Caco-2 (cell line): ENCODE measurements at regions not wholly inside any gene's neighbourhood (a gene's known extent, or its start where the extent isn't known, plus 50 kb on each side); places are given as distances from the start of the nearest gene placed in this dataset.
A peak's percentile ranks its signal among the peaks of the same experiment; 100 is the strongest.

ENCODE experiments used
- BruUV-seq: library from RNA; stranded (reverse); fragments of 400-500 nt; replicated peaks from 2 replicates; lab custom pipeline; 2021; lab: Mats Ljungman, UMichigan
- CTCF ChIA-PET: fragments of 300-600 bp; sonication (Branson Sonifier 250); formaldehyde crosslinking; loops from one replicate; lab custom pipeline; 2022; ENCODE audit warnings: antibody characterized with exemption; lab: Charles Lee
- POLR2A ChIA-PET: fragments of 300-600 bp; sonication (Branson Sonifier 250); formaldehyde crosslinking; loops from one replicate; lab custom pipeline; 2022; ENCODE audit warnings: antibody characterized with exemption; lab: Charles Lee
- DNase-seq, 2 experiments: peaks; one replicate each; pipeline versions ENCODE4 v3.0.0 to v3.0.0-alpha.2; 2020 to 2022
- H3K27me3 ChIP-seq: replicated peaks from 2 replicates; pipeline ENCODE4 v1.6.0; 2011; ENCODE audit warnings: low read length; ENCODE audit not compliant: control insufficient read depth, insufficient read depth
- H3K36me3 ChIP-seq: 2 replicates; pipeline ENCODE4 v1.5.1; 2011; ENCODE audit warnings: low read length; ENCODE audit not compliant: control insufficient read depth, insufficient read depth
- H3K4me1 ChIP-seq: fragments of 250-450 bp; sonication (Bioruptor Pico); 2 replicates; pipeline ENCODE4 v1.5.1; 2020; ENCODE audit warnings: mild to moderate bottlenecking
- H3K4me3 ChIP-seq: 2 replicates; pipeline ENCODE4 v1.5.1; 2011; ENCODE audit warnings: low read depth, mild to moderate bottlenecking, control low read depth, low read length
- H3K9me3 ChIP-seq: fragments of 250-450 bp; sonication (Bioruptor Pico); 2 replicates; pipeline ENCODE4 v1.5.1; 2020; ENCODE audit warnings: mild to moderate bottlenecking, moderate library complexity
- H3K27ac Mint-ChIP-seq: one replicate; pipeline ENCODE4 v1.8.0; 2022; ENCODE audit warnings: mixed read lengths; ENCODE audit not compliant: unreplicated experiment
- H3K27me3 Mint-ChIP-seq: one replicate; pipeline ENCODE4 v1.8.0; 2022; ENCODE audit warnings: mixed read lengths; ENCODE audit not compliant: insufficient read depth, unreplicated experiment
- H3K36me3 Mint-ChIP-seq: one replicate; pipeline ENCODE4 v1.8.0; 2022; ENCODE audit warnings: mild to moderate bottlenecking, mixed read lengths; ENCODE audit not compliant: insufficient read depth, unreplicated experiment
- H3K4me1 Mint-ChIP-seq: one replicate; pipeline ENCODE4 v1.8.0; 2022; ENCODE audit warnings: low read depth, mixed read lengths; ENCODE audit not compliant: unreplicated experiment
- H3K4me3 Mint-ChIP-seq: one replicate; pipeline ENCODE4 v1.8.0; 2022; ENCODE audit warnings: mild to moderate bottlenecking, moderate library complexity, mixed read lengths; ENCODE audit not compliant: unreplicated experiment
- H3K9me3 Mint-ChIP-seq: one replicate; pipeline ENCODE4 v1.8.0; 2022; ENCODE audit warnings: mixed read lengths; ENCODE audit not compliant: unreplicated experiment
- intact Hi-C: fragments of 100-400 bp; cut with micrococcal nuclease; formaldehyde crosslinking; loops from one replicate; pipeline ENCODE4 v1.10.0; 2022; ENCODE audit not compliant: unreplicated experiment
- TF ChIP-seq, protein P1 (sequence below), 2 experiments: fragments of 200-600 bp in 1 of 2; IDR thresholded peaks; 1 replicate in 1 of 2; 2 replicates in 1 of 2; pipeline versions ENCODE4 v1.5.1 to v1.8.0; 2011 to 2022; ENCODE audit warnings: antibody characterized with exemption in 1 of 2, control low read depth in 1 of 2, inconsistent platforms in 1 of 2, low read depth in 1 of 2, low read length in 1 of 2, mild to moderate bottlenecking in 1 of 2, moderate library complexity in 1 of 2; ENCODE audit not compliant: insufficient read depth in 1 of 2, severe bottlenecking in 1 of 2, unreplicated experiment in 1 of 2

DNA sequence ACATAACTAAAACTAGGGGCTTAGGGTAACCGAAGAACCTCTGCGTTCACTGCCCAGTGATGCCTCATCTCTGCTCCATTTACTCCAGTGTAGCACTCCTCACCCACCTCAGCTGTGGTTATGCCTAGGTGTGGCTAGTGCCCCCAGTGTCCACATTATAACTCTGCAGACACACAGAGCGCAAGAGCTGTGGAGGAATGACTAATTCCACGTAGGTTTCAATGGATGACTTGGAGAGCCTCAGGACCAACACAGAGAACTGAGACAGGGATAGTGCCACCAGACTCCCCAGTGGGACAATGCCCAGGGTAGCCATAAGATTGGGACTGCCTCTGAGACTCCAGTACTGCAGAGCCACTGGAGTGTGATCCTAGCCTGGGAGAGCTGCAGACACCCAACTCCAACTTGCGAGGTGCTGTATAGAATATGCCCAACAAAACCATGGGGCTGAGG lies 542.4 kb upstream of the DIPK2B start:
- TF ChIP-seq, protein P1, sequence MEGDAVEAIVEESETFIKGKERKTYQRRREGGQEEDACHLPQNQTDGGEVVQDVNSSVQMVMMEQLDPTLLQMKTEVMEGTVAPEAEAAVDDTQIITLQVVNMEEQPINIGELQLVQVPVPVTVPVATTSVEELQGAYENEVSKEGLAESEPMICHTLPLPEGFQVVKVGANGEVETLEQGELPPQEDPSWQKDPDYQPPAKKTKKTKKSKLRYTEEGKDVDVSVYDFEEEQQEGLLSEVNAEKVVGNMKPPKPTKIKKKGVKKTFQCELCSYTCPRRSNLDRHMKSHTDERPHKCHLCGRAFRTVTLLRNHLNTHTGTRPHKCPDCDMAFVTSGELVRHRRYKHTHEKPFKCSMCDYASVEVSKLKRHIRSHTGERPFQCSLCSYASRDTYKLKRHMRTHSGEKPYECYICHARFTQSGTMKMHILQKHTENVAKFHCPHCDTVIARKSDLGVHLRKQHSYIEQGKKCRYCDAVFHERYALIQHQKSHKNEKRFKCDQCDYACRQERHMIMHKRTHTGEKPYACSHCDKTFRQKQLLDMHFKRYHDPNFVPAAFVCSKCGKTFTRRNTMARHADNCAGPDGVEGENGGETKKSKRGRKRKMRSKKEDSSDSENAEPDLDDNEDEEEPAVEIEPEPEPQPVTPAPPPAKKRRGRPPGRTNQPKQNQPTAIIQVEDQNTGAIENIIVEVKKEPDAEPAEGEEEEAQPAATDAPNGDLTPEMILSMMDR (IDR thresholded peaks at IDR 0.05; ENCODE audit: insufficient read depth in 1 of 2, low read depth in 1 of 2, low read length in 1 of 2, severe bottlenecking in 1 of 2, unreplicated experiment in 1 of 2): no peak
- DNase-seq: peak; percentile 1 to 26
- Mint-ChIP-seq H3K27ac (no peak overlapping the region), H3K4me3 (no peak overlapping the region), H3K27me3 (no peaks in the 10 kb centered on the region), H3K36me3 (peaks cover 6% of the 10 kb centered on the region), H3K4me1 (no peaks in the 10 kb centered on the region), H3K9me3 (no peaks in the 10 kb centered on the region)
- intact Hi-C loops: no loop called here
- BruUV-seq: no TSS peak
- no peaks in the 10 kb centered on the region for H3K27me3 ChIP-seq
- no peaks in the 10 kb centered on the region; the same call in 1 of the 2 replicates for H3K36me3 ChIP-seq
- no peak overlapping the region for H3K4me3 ChIP-seq
- ChIA-PET POLR2A (no interaction called here), CTCF (no interaction called here)
- no peaks in the 10 kb centered on the region for H3K4me1 ChIP-seq
- no peaks in the 10 kb centered on the region for H3K9me3 ChIP-seq

DNA sequence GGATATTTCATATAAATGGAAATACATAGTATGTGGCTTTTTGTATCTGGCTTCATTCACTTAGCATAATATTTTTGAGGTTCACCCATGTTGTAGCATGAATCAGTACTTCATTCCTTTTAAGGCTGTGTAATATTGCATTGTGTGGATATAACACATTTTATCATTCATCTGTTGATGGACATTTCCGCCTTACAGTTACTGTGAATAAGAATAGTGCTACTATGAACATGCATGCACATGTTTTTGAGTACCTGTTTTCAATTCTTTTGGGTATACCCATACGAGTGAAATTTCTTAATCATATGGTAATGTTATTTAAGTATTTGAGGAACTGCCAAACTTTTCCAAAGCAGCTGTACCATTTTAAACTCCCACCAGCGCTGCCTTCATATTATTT lies 539.6 kb upstream of the DIPK2B start:
- H3K9me3 Mint-ChIP-seq: no peaks in the 10 kb centered on the region
- no peak overlapping the region for H3K4me3 Mint-ChIP-seq
- no peak for DNase-seq
- H3K27me3 Mint-ChIP-seq: no peaks in the 10 kb centered on the region
- Histone ChIP-seq H3K36me3 (no peaks in the 10 kb centered on the region), H3K9me3 (no peaks in the 10 kb centered on the region), H3K4me3 (no peak overlapping the region), H3K4me1 (no peaks in the 10 kb centered on the region), H3K27me3 (no peaks in the 10 kb centered on the region)
- intact Hi-C loops: no loop called here
- POLR2A ChIA-PET: no interaction called here
- CTCF ChIA-PET: no interaction called here
- H3K36me3 Mint-ChIP-seq: peaks cover under 1% of the 10 kb centered on the region
- no TSS peak for BruUV-seq
- H3K27ac Mint-ChIP-seq: no peak overlapping the region
- H3K4me1 Mint-ChIP-seq: no peaks in the 10 kb centered on the region
- TF ChIP-seq, protein P1 (IDR thresholded peaks at IDR 0.05; ENCODE audit: insufficient read depth in 1 of 2, low read depth in 1 of 2, low read length in 1 of 2, severe bottlenecking in 1 of 2, unreplicated experiment in 1 of 2): no peak

DNA sequence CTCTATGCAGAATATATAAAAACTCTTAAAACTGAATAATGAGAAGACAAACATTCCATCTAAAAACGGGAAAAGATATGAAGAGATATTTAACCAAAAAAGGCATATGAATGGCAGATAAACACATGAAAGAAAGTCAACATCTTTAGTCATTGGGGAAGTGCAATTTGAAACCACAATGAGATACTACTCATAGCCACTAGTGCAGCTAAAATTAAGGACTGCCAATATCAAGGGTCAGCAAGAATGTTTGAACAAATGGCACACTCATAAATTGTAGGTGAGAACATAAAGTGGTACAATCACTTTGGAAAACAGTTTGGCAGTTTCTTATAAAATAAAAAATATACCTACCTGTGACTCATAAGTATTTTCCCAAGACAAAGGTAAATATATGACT lies 534.9 kb upstream of the DIPK2B start:
- ChIA-PET POLR2A (no interaction called here), CTCF (no interaction called here)
- no TSS peak for BruUV-seq
- H3K36me3 ChIP-seq: no peaks in the 10 kb centered on the region
- Mint-ChIP-seq H3K4me1 (no peaks in the 10 kb centered on the region), H3K4me3 (no peak overlapping the region), H3K27ac (no peak overlapping the region), H3K27me3 (no peaks in the 10 kb centered on the region), H3K36me3 (no peaks in the 10 kb centered on the region), H3K9me3 (no peaks in the 10 kb centered on the region)
- H3K9me3 ChIP-seq: no peaks in the 10 kb centered on the region
- no peak for DNase-seq
- intact Hi-C loops: no loop called here
- H3K4me1 ChIP-seq: no peaks in the 10 kb centered on the region
- no peak overlapping the region for H3K4me3 ChIP-seq
- H3K27me3 ChIP-seq: no peaks in the 10 kb centered on the region
- TF ChIP-seq, protein P1 (IDR thresholded peaks at IDR 0.05; ENCODE audit: insufficient read depth in 1 of 2, low read depth in 1 of 2, low read length in 1 of 2, severe bottlenecking in 1 of 2, unreplicated experiment in 1 of 2): no peak
